ENCODE measurements at regions not wholly inside any gene's neighbourhood (a gene's known extent, or its start where the extent isn't known, plus 50 kb on each side); places are given as distances from the start of the nearest gene placed in this dataset.

- in situ Hi-C loops (cut with MboI), result loop anchor here (25.0 kb wide), 3 partner anchors 748 to 1298 kb away; partner anchors contain the start of gene TWIST1
- no peak overlapping the region for H3K4me2 ChIP-seq (ENCODE audit: unreplicated experiment)
- no peak overlapping the region for H3K27ac ChIP-seq
- H3K9me2 ChIP-seq (ENCODE audit: insufficient read depth), result no peaks in the 10 kb centered on the region
- no peaks in the 10 kb centered on the region for H3K36me3 ChIP-seq (ENCODE audit: low read depth)
- TF ChIP-seq EZH2phosphoT487 (IDR thresholded peaks at IDR 0.05; ENCODE audit: insufficient read depth, low read depth) (no peak), EZH2 (IDR thresholded peaks at IDR 0.05; ENCODE audit: insufficient read depth, poor library complexity, severe bottlenecking) (no peak)
- H3K9ac ChIP-seq, result no peak overlapping the region
- H3K4me1 ChIP-seq (ENCODE audit: insufficient read depth), result no peaks in the 10 kb centered on the region
- H3F3A ChIP-seq (ENCODE audit: insufficient read depth), result no peaks in the 10 kb centered on the region
- H3K27me3 ChIP-seq (replicated peaks; ENCODE audit: insufficient read depth), result no peaks in the 10 kb centered on the region
- H3K9me3 ChIP-seq (ENCODE audit: low read depth), result no peaks in the 10 kb centered on the region
- no peak for DNase-seq
- no peak overlapping the region for H3K4me3 ChIP-seq
- no peak overlapping the region for H2AFZ ChIP-seq
- 85 to 91% methylated on average over 4 of the region's 4 CpGs for WGBS, 2 experiments (ENCODE audit: low coverage in 1 of 2, low lambda C conversion rate in 2 of 2, missing lambda C conversion rate in 2 of 2)
- no peaks in the 10 kb centered on the region for H3K79me2 ChIP-seq (ENCODE audit: insufficient read depth)
- no peaks in the 10 kb centered on the region for H4K20me1 ChIP-seq (ENCODE audit: insufficient read depth)
Observed at GRCh38 chr7:18363751-18364380, 131.7 kb upstream of the HDAC9 start.

GRCh38 chr7:18364396-18364795, 131.2 kb upstream of the HDAC9 start:
- no peaks in the 10 kb centered on the region for H3K79me2 ChIP-seq (ENCODE audit: insufficient read depth)
- TF ChIP-seq EZH2 (IDR thresholded peaks at IDR 0.05; ENCODE audit: insufficient read depth, poor library complexity, severe bottlenecking), result no peak
- TF ChIP-seq EZH2phosphoT487 (IDR thresholded peaks at IDR 0.05; ENCODE audit: insufficient read depth, low read depth), result no peak
- in situ Hi-C loops (cut with MboI), result loop anchor here (25.0 kb wide), 3 partner anchors 748 to 1298 kb away; partner anchors contain the start of gene TWIST1
- WGBS, 2 experiments (ENCODE audit: low coverage in 1 of 2, low lambda C conversion rate in 2 of 2, missing lambda C conversion rate in 2 of 2), result 73 to 80% methylated on average over 2 of the region's 2 CpGs
- H3K4me3 ChIP-seq, result no peak overlapping the region
- H3K27me3 ChIP-seq (replicated peaks; ENCODE audit: insufficient read depth), result no peaks in the 10 kb centered on the region
- no peaks in the 10 kb centered on the region for H4K20me1 ChIP-seq (ENCODE audit: insufficient read depth)
- no peak overlapping the region for H3K4me2 ChIP-seq (ENCODE audit: unreplicated experiment)
- no peak overlapping the region for H2AFZ ChIP-seq
- no peak overlapping the region for H3K27ac ChIP-seq
- H3K36me3 ChIP-seq (ENCODE audit: low read depth), result no peaks in the 10 kb centered on the region
- H3K9me3 ChIP-seq (ENCODE audit: low read depth), result no peaks in the 10 kb centered on the region
- H3K9ac ChIP-seq, result no peak overlapping the region
- H3F3A ChIP-seq (ENCODE audit: insufficient read depth), result no peaks in the 10 kb centered on the region
- H3K9me2 ChIP-seq (ENCODE audit: insufficient read depth), result no peaks in the 10 kb centered on the region
- DNase-seq, result no peak
- H3K4me1 ChIP-seq (ENCODE audit: insufficient read depth), result no peaks in the 10 kb centered on the region

GRCh38 chr7:18366394-18366793, 129.2 kb upstream of the HDAC9 start:
- H3K9ac ChIP-seq, result no peak overlapping the region
- no peaks in the 10 kb centered on the region for H3K9me2 ChIP-seq (ENCODE audit: insufficient read depth)

GRCh38 chr7:18369011-18369410, 126.5 kb upstream of the HDAC9 start:
- TF ChIP-seq EZH2 (IDR thresholded peaks at IDR 0.05; ENCODE audit: insufficient read depth, poor library complexity, severe bottlenecking) (no peak), EZH2phosphoT487 (IDR thresholded peaks at IDR 0.05; ENCODE audit: insufficient read depth, low read depth) (no peak)
- 53 to 72% methylated on average over 1 of the region's 1 CpG for WGBS, 2 experiments (ENCODE audit: low coverage in 1 of 2, low lambda C conversion rate in 2 of 2, missing lambda C conversion rate in 2 of 2)
- no peak overlapping the region for H3K9ac ChIP-seq

More at GRCh38 chr7:18366394-18366793, 129.2 kb upstream of the HDAC9 start:
- no peaks in the 10 kb centered on the region for H3K36me3 ChIP-seq (ENCODE audit: low read depth)
- TF ChIP-seq EZH2 (IDR thresholded peaks at IDR 0.05; ENCODE audit: insufficient read depth, poor library complexity, severe bottlenecking) (no peak), EZH2phosphoT487 (IDR thresholded peaks at IDR 0.05; ENCODE audit: insufficient read depth, low read depth) (no peak)
- no peak overlapping the region for H3K4me3 ChIP-seq
- H3K27ac ChIP-seq, result no peak overlapping the region
- H3K9me3 ChIP-seq (ENCODE audit: low read depth), result no peaks in the 10 kb centered on the region
- in situ Hi-C loops (cut with MboI), result loop anchor here (25.0 kb wide), 3 partner anchors 746 to 1296 kb away; partner anchors contain the start of gene TWIST1
- no peaks in the 10 kb centered on the region for H4K20me1 ChIP-seq (ENCODE audit: insufficient read depth)
- 40 to 54% methylated on average over 1 of the region's 1 CpG for WGBS, 2 experiments (ENCODE audit: low coverage in 1 of 2, low lambda C conversion rate in 2 of 2, missing lambda C conversion rate in 2 of 2)
- H2AFZ ChIP-seq, result no peak overlapping the region
- no peaks in the 10 kb centered on the region for H3K27me3 ChIP-seq (replicated peaks; ENCODE audit: insufficient read depth)
- H3F3A ChIP-seq (ENCODE audit: insufficient read depth), result no peaks in the 10 kb centered on the region
- no peak overlapping the region for H3K4me2 ChIP-seq (ENCODE audit: unreplicated experiment)
- no peak for DNase-seq
- H3K79me2 ChIP-seq (ENCODE audit: insufficient read depth), result no peaks in the 10 kb centered on the region
- no peaks in the 10 kb centered on the region for H3K4me1 ChIP-seq (ENCODE audit: insufficient read depth)

More at GRCh38 chr7:18369011-18369410, 126.5 kb upstream of the HDAC9 start:
- Histone ChIP-seq H3K27ac (no peak overlapping the region), H4K20me1 (ENCODE audit: insufficient read depth) (no peaks in the 10 kb centered on the region), H3K36me3 (ENCODE audit: low read depth) (no peaks in the 10 kb centered on the region), H3F3A (ENCODE audit: insufficient read depth) (no peaks in the 10 kb centered on the region), H3K9me2 (ENCODE audit: insufficient read depth) (0 out of 2 replicates have a peak, but pooled peaks cover 3% of the 10 kb centered on the region), H3K4me1 (ENCODE audit: insufficient read depth) (no peaks in the 10 kb centered on the region), H2AFZ (no peak overlapping the region), H3K4me3 (no peak overlapping the region), H3K4me2 (ENCODE audit: unreplicated experiment) (no peak overlapping the region), H3K9me3 (ENCODE audit: low read depth) (no peaks in the 10 kb centered on the region), H3K79me2 (ENCODE audit: insufficient read depth) (no peaks in the 10 kb centered on the region), H3K27me3 (replicated peaks; ENCODE audit: insufficient read depth) (no peaks in the 10 kb centered on the region)
- in situ Hi-C loops (cut with MboI), result loop anchor here (25.0 kb wide), 3 partner anchors 743 to 1293 kb away; partner anchors contain the start of gene TWIST1
- no peak for DNase-seq
